CD4-positive, alpha-beta T cell treated with Interleukin-12 subunit alpha and Interleukin-12 subunit beta, for 1 hour (primary cell): ENCODE measurements at regions not wholly inside any gene's neighbourhood (a gene's known extent, or its start where the extent isn't known, plus 50 kb on each side); places are given as distances from the start of the nearest gene placed in this dataset.

ENCODE experiments used
- DNase-seq: peaks from one replicate; pipeline ENCODE4 v3.0.0-alpha.2; 2020

DNA sequence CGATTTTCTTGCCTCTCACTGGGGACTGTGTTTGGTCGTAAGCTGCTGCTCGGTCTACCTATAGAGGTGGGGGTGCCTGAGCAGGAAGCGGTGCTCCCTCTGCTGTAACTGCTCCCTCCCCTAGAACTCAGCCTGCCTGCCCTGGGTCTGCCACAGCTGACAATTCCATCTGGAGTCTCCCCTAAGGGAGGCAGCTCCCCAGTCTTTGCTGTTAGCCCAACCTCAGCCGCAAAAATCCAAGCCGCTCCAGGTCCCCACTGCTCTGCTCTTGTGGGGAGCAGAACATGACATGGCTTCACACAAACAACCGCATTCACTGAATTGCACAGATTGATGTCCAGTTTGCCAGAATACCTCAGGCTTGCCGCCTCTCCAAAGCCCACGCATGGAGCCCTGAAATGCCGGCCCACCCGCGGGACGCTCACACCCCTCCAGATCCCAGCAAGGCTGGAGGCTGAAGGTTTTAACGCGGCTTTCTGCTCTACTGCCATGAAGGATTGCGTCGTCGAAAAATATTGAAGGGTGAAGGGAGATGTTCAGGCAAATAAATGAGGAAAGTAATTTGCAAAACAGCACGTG, 221.5 kb upstream of the FOXF1 start:
- DNase-seq = no peak

DNA sequence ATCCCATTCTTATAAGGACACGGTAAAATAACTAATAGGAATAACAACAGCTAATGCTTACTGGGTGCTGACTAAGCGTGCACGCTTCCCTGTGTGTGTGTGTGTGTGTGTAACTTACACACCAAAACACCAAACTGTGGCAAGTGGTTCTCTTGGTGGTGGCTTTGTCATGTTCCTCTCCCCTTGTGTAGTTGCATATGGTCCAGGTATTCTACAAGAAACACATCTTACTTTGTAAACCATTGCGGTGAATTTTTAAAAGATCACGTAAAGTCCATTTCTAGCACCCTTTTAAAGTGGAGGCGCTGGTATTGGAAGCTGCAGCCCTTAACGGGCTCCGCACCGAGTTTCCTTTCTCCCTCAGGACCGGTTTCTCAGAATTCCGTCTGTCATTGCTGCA, 221.0 kb upstream of the FOXF1 start:
- no peak for DNase-seq

DNA sequence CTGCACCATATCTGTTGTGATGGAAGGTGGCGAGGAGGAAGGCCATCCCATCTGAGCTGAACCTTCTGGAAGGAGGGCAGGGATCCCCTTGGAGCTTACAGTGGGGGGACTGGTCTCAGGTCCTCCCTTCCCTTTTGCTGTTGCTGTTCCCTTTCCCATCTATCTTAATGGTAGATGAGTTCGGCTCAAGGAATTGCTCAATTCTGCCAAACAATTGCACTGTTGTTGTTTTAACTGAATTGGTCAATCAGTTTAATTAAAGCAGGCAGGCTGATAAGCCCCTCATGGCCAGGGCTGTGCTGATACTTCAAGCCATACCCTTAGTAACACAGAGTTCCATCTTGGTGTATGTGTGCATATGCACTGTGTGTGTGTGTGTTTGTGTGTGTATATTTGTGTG, 220.4 kb upstream of the FOXF1 start:
- DNase-seq = no peak

DNA sequence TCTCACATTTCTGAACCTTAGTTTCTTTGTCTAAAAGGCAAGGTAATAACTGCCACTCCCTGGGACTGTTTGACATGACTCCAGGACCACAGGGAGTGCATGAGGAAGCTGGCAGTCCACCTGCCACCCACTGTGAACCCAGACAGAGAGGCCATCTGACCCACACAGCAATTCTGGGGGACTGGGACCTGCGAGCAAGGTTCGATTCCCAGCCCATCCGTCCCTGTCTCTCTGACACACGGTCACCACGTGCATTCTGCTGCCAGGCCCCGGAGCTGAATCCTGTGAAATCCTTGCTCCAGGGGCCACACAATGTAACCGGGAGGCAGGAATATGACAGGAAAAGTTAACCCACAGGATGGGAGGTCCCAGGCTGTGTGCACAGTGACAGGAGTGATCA, 218.8 kb upstream of the FOXF1 start:
- DNase-seq = no peak

DNA sequence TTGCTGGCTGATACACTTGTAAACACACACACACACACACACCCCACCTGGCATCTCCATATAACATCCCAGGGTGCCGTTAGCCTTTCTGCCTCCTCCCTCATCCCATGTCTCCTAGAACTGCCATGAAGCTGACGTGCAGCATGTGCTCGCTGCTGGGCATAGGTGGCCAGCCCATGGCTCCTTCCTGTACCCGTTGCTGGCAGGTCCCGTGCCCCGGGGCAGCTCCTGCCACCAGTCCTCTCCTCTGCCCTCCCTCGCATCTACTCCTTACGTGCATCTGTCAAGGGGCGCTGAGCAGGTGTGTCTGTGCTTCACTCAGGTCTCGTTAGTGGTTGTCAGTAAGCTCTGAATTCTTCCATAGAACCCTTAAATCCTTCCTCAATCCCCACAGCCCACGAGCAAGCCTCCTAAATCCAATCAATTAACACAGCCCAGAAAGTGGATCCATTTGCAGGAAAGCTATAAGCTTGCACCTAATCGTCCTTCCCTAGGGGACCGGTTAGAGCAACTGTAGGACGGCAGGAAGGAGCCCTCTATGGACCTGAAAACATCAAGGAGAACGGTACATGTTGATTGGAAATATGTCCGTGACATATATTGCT, 218.1 kb upstream of the FOXF1 start:
- no peak for DNase-seq

DNA sequence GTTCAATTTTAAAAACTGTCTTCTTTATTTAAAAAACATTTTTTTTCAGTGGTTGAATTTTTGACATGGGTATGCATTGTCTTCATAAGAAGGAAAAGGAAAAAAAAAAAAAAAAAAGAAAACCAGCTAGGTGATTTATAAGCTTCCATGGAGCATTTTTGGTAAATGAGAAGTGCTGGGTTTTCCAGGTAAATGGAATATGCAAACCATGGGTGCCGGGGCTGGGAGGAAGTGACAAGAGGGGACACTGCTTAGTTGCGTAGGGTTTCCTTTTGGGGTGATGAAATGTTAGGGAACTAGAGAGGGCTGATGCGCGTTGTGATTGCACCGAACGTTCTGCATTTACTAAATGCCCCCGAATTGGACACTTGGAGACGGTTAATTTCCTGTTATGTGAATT, 217.4 kb upstream of the FOXF1 start:
- no peak for DNase-seq

DNA sequence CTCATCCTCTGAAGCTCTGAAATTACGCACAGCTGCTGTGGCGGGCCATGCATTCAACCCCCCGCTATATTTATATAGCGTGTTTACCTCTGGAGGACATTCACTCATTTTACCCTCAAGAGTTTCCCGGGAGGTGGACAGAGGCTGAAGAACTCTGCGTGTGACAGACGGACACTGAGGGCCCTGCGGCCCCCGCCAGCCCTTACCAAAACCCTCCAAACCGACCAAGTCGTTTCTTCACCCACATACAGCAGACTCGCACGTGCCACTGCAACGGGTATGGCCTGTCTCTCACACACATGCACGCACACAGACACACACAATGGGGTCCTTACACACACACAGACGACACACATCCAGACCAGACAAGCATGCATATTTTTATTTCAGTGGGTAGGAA, 216.4 kb upstream of the FOXF1 start:
- DNase-seq = no peak

DNA sequence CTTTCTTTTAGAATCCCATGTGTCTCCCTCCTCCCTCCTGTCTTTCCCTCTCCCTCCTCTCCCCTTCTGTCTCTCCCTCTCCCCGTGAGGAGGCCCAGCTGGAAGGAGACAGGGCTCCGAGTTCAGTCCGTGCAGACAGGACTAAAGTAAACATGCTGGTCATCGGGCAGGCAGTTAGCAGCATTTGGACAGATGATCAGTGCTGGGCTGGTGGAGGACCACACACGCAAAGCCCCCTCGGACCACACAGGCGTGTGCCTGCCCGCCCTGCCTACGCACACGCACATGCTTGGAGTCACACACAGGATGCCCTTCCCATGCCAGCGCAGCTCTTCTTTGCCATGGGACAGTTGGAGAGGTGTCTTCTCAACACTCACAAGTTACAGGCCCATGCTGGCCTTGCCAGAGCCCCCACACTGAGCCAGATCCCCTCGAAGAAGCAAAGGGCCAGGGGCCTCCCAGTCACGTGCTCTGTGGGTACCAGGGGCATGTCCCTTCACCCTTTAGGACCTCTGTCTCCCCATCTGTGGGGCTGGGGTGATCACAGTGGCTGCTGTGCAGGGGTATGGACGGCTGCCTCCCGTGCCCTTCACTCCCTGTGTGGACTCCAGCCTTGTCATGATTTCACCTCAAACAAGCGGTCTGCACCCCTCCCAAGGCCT, 215.7 kb upstream of the FOXF1 start:
- DNase-seq = no peak

DNA sequence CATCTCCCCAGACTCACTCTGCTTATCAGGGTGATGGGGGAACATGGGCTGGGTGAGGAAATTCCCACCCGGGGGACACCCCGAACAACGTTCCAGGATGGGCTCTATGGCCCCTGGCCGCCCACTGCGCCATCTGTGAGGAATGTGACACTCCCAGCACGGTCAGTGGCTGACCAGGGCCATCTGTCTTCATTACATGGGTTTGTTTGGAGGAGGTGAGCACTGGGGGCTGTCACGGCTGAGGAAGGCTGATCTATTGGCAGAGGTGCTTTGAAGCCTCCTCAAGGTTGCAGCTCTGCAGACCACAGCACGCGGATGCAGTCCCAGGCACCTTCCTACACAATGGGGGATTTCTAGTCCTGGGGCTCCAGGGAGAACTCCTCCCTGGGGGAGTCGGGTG, 214.1 kb upstream of the FOXF1 start:
- DNase-seq = no peak

DNA sequence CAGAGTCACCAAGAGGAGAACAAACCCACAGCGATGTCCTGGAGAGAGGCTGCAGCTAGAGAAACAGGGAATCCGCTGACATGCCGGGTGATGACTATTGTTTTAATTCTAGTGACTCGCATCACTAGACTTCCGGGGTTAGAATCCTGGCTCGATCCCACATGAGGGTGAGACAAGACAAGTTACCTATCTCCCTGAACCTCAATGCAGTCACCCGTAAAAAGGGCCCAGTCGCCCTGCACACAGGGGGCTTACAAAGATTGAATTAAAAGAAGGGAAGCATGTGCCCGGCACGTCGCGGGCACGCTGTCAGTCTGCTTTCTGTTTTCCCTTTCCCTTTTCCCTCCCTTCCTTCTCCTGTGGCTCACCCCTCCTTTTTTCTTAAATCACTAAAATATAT, 212.9 kb upstream of the FOXF1 start:
- DNase-seq = no peak

DNA sequence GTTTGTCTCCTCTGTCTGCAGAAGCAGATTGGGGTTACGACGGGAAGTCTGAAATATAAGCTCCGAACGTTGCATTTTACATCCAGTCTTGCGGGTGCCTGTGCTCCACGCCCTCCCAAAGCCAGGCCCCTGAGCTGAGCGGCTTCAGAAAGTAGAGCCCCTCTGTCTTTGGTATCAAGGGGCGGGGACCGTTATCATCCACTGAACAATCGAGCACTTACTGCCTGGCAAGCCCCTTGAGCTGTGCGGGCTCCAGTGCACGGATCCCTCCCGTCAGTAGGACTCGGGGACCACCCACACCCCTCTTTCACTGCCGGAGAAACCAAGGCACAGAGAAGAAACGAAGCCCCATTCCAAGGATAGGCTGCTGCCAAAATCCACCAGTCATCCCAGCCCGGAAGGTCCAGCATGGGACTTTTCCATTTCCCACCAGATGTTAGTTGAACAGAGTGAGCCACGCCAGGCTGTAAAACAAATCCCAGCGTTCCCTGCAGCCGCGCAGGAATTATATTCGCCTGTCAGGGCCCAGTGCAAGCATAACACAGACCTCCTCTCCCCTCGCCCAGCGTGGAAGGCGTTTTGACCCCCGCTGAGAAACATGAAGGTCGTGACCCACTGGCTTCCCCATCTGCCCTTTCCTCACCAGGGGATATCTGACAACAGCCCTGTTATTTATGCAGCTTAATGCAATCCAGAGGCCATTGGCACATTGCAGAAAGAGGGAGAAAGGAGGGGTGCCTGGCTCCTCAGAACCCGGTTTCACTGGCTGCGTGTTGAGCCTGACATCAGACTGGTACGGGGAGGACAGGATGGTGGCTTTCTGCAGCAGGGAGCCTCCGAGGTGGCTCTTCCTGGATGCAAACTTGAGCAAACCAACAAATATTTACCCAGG, 212.2 kb upstream of the FOXF1 start:
- DNase-seq = no peak

DNA sequence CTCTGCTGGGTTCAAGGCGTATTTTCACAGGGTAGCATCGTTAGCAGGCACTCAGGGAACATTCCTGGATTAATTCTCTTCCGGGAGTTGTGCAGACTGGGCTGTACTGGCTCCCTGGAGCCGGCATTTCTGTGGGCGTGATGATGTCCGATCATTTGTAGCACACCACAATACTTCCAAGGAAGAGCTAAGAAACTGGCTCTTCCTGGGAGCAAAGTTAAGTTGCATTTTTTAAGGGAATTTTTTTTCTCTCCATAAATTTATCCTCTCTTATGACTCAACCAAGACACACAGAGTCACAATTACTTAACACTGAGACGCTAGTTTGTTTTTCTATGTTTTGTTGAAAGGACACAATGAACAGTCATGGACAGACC, 211.6 kb upstream of the FOXF1 start:
- no peak for DNase-seq

DNA sequence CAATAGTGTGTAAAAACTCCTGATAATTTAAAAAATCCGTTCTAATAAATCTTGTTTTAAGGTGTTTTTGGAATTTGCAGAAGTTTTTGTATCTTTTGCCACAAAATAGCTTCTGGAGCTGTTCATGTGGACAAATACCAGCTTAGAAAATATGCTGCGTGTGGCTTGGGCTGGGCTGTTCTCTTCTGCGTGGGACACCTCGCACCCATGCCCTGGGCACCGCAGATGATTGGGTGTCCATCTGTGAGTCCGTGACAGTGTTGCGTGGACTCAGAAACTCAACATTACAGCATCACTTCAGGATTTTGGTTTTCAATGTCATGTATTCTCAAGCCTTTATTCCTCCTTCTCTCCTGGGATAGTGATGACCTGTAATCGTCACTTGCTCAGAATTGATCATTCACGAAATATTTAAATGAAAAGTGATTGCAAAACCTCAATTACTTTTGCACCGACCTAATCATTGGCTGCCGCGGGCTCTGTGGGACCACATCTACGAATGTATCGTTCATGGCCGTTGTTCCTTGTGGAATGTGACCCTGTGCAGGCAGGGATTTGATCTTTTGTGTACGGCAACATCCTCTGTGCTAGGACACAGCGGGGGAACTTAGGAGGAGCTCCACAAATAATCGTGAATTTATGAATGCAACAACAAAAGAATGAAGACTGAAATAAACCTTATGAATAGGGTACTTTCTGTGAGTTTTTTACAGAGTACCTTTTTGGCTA, 210.3 kb upstream of the FOXF1 start:
- no peak for DNase-seq

DNA sequence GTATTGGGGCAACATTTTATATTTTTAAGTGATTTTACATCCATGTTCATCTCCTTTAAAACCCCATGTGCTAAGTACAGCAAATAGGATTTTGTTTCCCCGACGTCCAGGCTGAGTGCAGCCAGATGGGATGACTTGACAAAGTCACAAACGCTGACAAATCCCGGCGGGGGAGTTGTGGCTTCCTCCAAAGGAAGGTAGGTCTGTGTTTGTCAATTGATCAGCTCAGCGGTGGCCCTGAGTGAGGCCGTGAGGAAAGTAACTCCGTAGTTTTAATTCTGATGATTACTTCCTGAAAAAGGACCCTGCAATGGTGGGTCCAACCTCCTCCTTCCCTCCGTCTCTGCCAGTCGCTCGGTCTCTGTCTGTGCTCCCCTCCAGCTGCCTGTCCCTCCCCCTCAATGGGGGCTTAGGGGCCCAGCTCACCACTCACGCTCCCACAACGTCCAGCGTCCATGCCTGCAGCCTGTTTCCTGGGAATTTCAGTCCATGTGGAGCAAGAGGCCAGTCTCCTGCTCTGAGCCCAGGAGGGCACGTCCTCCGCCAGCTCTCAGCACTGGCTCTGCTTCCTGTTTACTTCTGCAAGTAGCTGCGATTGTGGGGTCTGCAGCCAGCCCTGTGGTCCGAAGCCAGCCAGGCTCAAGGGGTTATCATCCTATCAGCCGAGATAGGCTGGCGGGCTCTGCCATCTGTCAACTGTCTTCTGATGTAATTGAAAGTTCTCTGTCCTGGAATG, 209.4 kb upstream of the FOXF1 start:
- no peak for DNase-seq

DNA sequence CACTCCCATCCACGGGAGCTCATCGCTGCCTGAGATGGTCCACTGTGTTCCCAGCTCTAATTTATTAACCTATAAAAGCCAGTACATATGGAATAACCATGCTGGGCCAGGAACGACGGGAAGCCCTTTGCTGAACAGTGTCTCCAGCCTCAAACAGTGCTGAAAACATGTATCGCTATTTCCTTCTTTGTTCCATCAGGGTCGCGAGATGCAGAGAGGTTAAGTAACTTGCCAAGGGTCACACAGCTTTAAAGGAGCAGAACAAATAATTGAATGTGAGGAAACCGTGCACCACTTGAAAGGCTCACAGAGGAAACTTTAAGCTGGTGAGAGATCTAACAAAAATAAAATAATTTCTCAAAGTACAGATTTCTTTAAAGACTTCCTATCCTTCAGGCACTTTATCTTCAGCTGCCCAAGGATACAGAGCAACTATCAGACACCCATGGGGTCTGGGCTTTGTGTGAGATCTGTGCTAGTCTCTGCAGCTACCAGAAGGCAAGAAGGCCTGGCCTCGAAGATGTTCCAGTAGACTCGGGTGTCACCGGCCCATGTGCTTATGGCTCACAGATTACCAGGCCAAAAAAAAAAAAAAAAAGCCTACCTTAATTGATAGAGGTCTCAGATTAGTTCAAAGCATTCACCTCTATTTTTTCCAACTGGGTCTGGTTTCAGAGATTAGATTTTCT, 207.8 kb upstream of the FOXF1 start:
- no peak for DNase-seq

DNA sequence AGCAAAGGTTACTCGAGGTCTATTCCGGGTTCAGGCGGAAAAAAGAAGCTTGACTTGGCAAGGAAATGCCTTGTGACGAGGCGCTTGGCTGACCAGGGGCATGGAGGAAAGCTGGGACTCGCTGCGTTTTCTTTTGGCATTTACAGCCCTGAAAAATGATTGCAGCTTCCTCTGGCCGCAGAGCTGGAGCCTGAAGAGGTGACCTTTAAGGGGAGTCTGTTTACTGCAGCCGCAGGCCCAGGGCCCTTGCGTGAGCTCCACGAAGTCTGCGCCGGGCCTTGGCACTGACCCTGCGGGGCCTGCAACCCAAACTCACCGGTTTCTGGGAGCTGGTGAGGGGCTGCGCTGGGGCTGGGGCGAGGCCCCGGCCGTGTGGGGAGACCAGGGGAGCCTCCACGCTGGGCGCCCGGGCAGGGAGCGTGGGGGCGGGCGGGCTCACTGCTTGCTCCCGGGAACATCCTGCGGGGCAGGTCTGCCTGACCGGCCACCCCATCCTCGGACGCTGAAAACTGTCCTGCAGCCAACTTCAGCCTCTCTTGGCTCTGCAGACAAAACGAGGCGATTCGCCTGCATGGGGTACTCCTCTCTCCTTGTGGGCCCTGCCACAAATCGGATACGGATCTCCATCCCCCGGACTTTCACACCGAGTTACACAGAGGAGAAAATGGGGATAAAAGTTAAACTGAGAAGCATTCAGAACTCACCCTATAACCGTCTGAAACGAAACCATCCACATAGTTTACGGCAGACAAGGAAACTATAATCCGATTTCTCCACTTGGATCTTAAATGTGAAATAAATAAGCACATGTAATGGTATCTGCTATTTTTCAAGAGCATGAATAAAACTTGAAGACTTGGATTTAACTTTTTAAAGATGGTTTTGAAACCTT, 206.3 kb upstream of the FOXF1 start:
- no peak for DNase-seq

DNA sequence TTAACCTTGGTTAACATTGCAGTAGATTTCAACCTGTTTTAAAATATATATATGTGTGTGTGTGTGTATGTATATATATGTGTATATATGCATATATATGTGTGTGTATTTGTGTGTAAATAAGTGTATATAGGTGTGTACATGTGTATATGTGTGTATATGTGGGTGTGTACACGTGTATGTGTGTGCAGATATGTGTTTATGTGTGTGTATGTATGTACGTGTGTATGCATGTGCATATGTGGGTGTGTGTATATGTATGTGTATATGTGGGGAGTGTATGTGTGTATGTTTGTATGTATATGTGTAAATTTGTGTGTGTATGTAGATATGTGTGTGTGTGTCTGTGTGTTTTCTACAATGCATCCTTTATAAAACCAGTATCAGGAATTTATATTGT, 205.5 kb upstream of the FOXF1 start:
- no peak for DNase-seq

DNA sequence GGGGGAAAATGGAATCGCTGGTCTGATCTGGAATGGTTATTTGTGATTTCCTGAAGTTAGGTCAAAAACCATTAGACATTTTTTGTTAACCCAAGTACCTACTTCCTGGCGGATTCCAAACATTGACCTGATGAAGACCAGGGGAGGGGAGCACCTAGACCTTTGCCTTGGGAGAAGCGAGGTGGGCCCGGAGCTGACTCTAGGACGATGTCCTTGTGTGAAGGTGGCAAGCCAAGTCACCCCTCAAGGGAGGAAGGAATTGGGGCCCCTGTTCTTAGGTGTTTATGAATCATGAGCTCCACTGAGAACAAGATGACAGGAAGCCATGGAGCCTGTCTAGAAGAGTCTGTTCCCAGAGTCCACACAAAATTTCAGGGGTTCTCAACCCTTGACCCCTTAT, 204.9 kb upstream of the FOXF1 start:
- no peak for DNase-seq

DNA sequence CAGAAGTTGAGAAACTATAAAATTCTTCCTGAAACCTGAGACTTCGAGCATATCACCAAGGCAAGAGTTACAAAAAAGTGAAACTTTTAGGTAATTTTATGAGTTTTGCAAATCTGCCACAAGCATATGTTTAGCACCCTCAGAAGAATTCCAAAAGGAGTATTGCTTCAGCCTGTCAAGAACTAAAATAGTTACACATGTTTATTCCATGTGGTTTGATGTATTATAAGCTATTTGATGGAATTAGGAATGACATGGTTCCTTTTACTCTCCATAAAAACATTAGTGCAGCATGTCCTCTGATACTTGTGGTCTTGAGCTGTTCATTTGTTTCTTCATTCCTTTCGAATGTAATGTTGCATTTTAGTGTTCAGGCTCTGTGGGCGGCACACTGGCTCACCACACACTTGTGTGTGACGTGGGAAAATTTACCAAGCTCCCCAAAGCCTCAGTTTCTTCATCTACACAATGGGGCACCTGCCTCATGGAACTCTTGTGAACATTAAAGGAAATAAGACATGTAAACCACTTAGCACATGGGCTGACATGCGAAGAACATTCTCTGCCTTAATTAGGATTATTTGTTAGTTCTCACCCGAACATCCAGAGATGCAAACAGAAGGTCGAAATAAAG, 204.2 kb upstream of the FOXF1 start:
- no peak for DNase-seq

DNA sequence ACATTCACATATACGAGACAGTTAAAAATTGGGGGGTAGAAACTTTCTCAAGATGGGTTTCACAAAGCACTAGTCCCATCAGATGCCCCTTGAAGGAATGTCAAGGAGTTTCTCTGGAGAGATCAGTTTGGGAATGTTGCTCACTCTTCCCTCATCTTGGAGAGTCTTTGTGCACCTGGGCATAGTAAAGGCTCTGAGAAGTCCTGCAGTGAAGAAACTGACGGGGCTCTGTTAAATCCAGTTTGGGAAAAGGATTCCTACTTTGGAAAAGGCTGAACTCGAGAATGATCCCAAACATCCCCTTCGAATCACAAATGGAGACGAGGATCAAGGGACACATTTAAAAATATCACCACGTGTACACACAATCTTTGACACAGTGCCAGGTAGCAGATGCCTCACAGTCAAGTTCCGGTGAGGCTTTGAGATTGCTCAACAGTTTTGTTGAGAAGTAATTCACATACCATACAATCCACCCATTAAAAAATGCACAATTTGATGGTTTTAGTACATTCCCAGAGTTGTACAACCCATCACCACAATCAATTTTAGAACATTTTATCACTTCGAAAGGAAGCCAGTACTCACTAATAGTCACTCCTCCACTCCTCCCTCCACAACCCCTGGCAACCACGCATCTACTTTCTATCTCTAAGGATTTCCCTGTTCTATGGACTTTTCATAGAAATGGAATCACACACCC, 203.4 kb upstream of the FOXF1 start:
- no peak for DNase-seq
